DND-41 (cell line): ENCODE measurements at regions not wholly inside any gene's neighbourhood (a gene's known extent, or its start where the extent isn't known, plus 50 kb on each side); places are given as distances from the start of the nearest gene placed in this dataset.

ENCODE experiments used
- ATAC-seq: fragments of 200-7000 bp; cut with Tn5 transposase; 3 replicates; pipeline ENCODE4 v1.9.1; 2021; ENCODE audit warnings: low read depth; ENCODE audit not compliant: insufficient read depth
- DNase-seq: peaks from one replicate; pipeline ENCODE4 v3.0.0-alpha.2; 2020
- H2AFZ ChIP-seq: 2 replicates; pipeline ENCODE4 v1.6.0; 2012; ENCODE audit warnings: low read depth, low read length
- H3K27ac ChIP-seq: 2 replicates; pipeline ENCODE4 v1.5.1; 2012; ENCODE audit warnings: low read length, inconsistent platforms
- H3K27me3 ChIP-seq: fragments of 200-600 bp; sonication (generic); 2 replicates; pipeline ENCODE4 v1.6.0; 2012; ENCODE audit warnings: low read length, mild to moderate bottlenecking, inconsistent platforms; ENCODE audit not compliant: insufficient read depth, poor library complexity
- H3K36me3 ChIP-seq: 2 replicates; pipeline ENCODE4 v1.5.1; 2012; ENCODE audit warnings: low read length, inconsistent platforms; ENCODE audit not compliant: insufficient read depth
- H3K4me1 ChIP-seq: 2 replicates; pipeline ENCODE4 v1.5.1; 2012; ENCODE audit warnings: mild to moderate bottlenecking, low read length; ENCODE audit not compliant: insufficient read depth
- H3K4me2 ChIP-seq: 2 replicates; pipeline ENCODE4 v1.6.0; 2012; ENCODE audit warnings: mild to moderate bottlenecking, moderate library complexity, low read length, inconsistent platforms; ENCODE audit not compliant: insufficient read depth
- H3K4me3 ChIP-seq, 2 experiments: fragments of 200-600 bp in 1 of 2; shearing (Covaris generic) in 1 of 2; 2 replicates each; pipeline ENCODE4 v1.5.1; 2012 to 2016; ENCODE audit warnings: inconsistent platforms in 2 of 2, low read length in 2 of 2, mild to moderate bottlenecking in 2 of 2, low read depth in 1 of 2, moderate library complexity in 1 of 2
- H3K79me2 ChIP-seq: 2 replicates; pipeline ENCODE4 v1.6.0; 2012; ENCODE audit warnings: low read length, inconsistent platforms; ENCODE audit not compliant: insufficient read depth
- H3K9ac ChIP-seq: 2 replicates; pipeline ENCODE4 v1.6.0; 2012; ENCODE audit warnings: low read depth, mild to moderate bottlenecking, inconsistent platforms, low read length, moderate library complexity
- H3K9me3 ChIP-seq: 2 replicates; pipeline ENCODE4 v1.5.1; 2012; ENCODE audit warnings: low read length, moderate library complexity, mild to moderate bottlenecking, inconsistent platforms; ENCODE audit not compliant: insufficient read depth, severe bottlenecking
- H4K20me1 ChIP-seq: 2 replicates; pipeline ENCODE4 v1.6.0; 2012; ENCODE audit warnings: low read length; ENCODE audit not compliant: insufficient read depth
- EZH2 ChIP-seq: IDR thresholded peaks from 3 replicates; pipeline ENCODE4 v1.6.1; 2012; ENCODE audit warnings: borderline replicate concordance, low read depth, mild to moderate bottlenecking, moderate library complexity, low read length, inconsistent platforms; ENCODE audit not compliant: severe bottlenecking
- TF ChIP-seq, protein P1 (sequence below): IDR thresholded peaks from 2 replicates; pipeline ENCODE4 v1.5.1; 2012; ENCODE audit warnings: borderline replicate concordance, low read length, moderate library complexity, mild to moderate bottlenecking; ENCODE audit not compliant: poor library complexity, severe bottlenecking; ENCODE audit errors: extremely low read depth

DNA sequence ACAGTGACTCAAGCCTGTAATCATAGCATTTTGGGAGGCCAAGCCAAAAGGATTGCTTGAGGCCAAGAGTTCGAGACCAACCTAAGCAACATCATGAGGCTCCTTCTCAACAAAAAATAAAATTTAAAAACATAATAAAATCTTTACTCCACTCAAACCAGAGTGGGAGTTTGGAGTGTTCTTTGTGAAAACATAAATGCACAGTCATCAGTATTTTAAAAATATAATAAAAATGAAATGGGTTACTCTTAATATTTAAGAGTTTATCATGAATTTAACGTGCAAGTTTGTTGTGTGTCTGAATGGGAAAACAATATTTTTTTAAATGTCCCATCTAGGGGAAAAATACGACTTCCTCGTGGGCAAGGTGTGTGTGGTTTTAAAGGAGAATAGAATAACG is 78.6 kb upstream of the STARD13 start:
- Histone ChIP-seq H3K27me3 (no peaks in the 10 kb centered on the region), H3K27ac (no peak overlapping the region), H3K9me3 (no peaks in the 10 kb centered on the region), H4K20me1 (no peaks in the 10 kb centered on the region), H3K4me1 (no peaks in the 10 kb centered on the region), H3K4me2 (no peak overlapping the region), H3K79me2 (no peaks in the 10 kb centered on the region), H3K9ac (no peak overlapping the region), H2AFZ (no peak overlapping the region), H3K4me3 (no peak overlapping the region), H3K36me3 (no peaks in the 10 kb centered on the region)
- DNase-seq (no peak), ATAC-seq (no peak)
- no peak for TF ChIP-seq EZH2
- TF ChIP-seq, protein P1, sequence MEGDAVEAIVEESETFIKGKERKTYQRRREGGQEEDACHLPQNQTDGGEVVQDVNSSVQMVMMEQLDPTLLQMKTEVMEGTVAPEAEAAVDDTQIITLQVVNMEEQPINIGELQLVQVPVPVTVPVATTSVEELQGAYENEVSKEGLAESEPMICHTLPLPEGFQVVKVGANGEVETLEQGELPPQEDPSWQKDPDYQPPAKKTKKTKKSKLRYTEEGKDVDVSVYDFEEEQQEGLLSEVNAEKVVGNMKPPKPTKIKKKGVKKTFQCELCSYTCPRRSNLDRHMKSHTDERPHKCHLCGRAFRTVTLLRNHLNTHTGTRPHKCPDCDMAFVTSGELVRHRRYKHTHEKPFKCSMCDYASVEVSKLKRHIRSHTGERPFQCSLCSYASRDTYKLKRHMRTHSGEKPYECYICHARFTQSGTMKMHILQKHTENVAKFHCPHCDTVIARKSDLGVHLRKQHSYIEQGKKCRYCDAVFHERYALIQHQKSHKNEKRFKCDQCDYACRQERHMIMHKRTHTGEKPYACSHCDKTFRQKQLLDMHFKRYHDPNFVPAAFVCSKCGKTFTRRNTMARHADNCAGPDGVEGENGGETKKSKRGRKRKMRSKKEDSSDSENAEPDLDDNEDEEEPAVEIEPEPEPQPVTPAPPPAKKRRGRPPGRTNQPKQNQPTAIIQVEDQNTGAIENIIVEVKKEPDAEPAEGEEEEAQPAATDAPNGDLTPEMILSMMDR, result no peak

DNA sequence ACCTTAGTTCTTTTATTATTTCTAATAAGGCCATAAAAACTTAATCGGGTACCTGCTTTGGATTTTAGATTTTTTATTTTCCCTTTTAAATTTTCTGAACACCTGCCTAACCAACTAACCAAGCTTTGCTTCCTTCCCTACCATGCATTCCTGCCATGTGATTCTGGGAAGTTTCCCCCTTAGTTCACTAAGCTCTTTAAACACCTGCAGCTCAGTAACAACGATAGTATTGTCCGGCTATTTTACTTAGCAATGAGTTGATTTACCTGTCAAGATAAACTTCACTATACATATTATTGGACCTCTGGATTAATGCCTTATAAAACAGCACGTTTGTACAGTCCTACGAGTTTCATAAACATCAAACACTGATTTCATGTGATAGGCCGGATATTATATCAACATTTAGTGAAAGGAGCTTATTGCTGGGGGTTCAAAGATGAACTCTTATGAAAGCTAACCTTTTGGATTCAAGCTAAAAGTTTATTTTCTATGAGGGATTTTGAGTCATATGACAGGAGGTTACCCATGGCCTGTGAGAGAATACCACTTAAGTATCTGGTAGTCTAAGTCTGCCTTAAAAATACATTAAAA is 81.0 kb upstream of the STARD13 start:
- TF ChIP-seq, protein P1, result no peak
- no peak for TF ChIP-seq EZH2
- H3K27me3 ChIP-seq, result no peaks in the 10 kb centered on the region
- no peak overlapping the region for H3K9ac ChIP-seq
- H3K27ac ChIP-seq, result no peak overlapping the region
- H3K4me2 ChIP-seq, result no peak overlapping the region
- ATAC-seq (no peak), DNase-seq (no peak)
- H3K79me2 ChIP-seq, result no peaks in the 10 kb centered on the region
- H3K4me1 ChIP-seq, result no peaks in the 10 kb centered on the region
- no peak overlapping the region for H3K4me3 ChIP-seq
- no peak overlapping the region for H2AFZ ChIP-seq
- no peaks in the 10 kb centered on the region for H3K36me3 ChIP-seq
- H4K20me1 ChIP-seq, result no peaks in the 10 kb centered on the region
- no peaks in the 10 kb centered on the region for H3K9me3 ChIP-seq

DNA sequence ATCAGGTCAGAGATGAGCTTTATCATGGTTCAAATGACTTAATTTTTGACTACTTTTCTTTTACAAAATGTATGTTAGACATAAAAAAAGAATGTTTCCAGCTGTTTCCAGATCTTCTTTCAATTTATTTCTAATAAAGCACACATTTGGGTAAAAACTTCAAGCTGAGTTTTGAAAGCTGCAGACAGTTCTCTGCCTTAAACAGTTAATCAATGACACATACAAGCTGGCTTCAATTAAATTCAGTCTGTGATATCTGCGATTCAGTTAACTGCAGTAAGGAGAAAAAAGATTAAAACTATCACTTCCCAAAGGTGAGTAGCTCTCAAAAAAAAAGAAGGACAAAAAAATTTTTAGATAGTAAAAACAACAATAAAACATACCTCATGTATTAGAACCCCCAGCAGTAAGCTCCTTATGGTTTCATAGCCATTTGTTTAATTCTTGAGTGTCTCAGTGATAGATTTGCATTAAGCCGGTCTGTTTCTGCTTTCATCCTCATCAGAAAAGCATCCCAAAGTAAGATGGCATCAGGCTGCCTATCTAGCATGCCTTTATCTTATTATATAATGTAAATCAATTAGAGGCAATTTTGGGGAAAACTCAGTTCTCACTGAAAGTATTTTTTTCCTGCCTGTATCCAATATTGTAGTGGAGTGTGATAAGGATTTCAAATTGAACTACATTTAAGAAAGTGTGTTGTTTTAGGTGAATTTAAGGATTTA is 81.8 kb upstream of the STARD13 start:
- no peak for ATAC-seq
- Histone ChIP-seq H3K4me3 (no peak overlapping the region), H3K4me2 (no peak overlapping the region), H2AFZ (no peak overlapping the region), H3K79me2 (no peaks in the 10 kb centered on the region), H3K27ac (no peak overlapping the region), H4K20me1 (no peaks in the 10 kb centered on the region), H3K9ac (no peak overlapping the region), H3K4me1 (no peaks in the 10 kb centered on the region), H3K36me3 (no peaks in the 10 kb centered on the region), H3K9me3 (no peaks in the 10 kb centered on the region), H3K27me3 (no peaks in the 10 kb centered on the region)
- no peak for TF ChIP-seq EZH2
- TF ChIP-seq, protein P1, result no peak
- DNase-seq, result no peak
